ENCODE measurements at regions not wholly inside any gene's neighbourhood (a gene's known extent, or its start where the extent isn't known, plus 50 kb on each side); places are given as distances from the start of the nearest gene placed in this dataset.

- DNase-seq = no peak
Measured at GRCh38 chr16:73287859-73288405, 240.0 kb upstream of the ZFHX3 start.

- no peak for DNase-seq
Measured at GRCh38 chr16:73286346-73287267, 238.7 kb upstream of the ZFHX3 start.

- DNase-seq = no peak
Measured at GRCh38 chr16:73285436-73286201, 237.7 kb upstream of the ZFHX3 start.

GRCh38 chr16:73280388-73280787 is 232.5 kb upstream of the ZFHX3 start:
- DNase-seq = no peak

GRCh38 chr16:73279451-73279850 is 231.5 kb upstream of the ZFHX3 start:
- no peak for DNase-seq

GRCh38 chr16:73277071-73277470 is 229.1 kb upstream of the ZFHX3 start:
- DNase-seq = no peak

GRCh38 chr16:73275448-73275847 is 227.5 kb upstream of the ZFHX3 start:
- no peak for DNase-seq

- DNase-seq = no peak
Measured at GRCh38 chr16:73275024-73275423, 227.1 kb upstream of the ZFHX3 start.

GRCh38 chr16:73274140-73274539 is 226.2 kb upstream of the ZFHX3 start:
- DNase-seq = no peak

- DNase-seq = no peak
Measured at GRCh38 chr16:73268366-73268993, 220.6 kb upstream of the ZFHX3 start.

- DNase-seq = no peak
Measured at GRCh38 chr16:73265935-73266334, 218.0 kb upstream of the ZFHX3 start.

- DNase-seq = no peak
Measured at GRCh38 chr16:73265124-73265837, 217.4 kb upstream of the ZFHX3 start.

GRCh38 chr16:73262931-73263330 is 215.0 kb upstream of the ZFHX3 start:
- no peak for DNase-seq

- DNase-seq = no peak
Measured at GRCh38 chr16:73255031-73255430, 207.1 kb upstream of the ZFHX3 start.

GRCh38 chr16:73253922-73254480 is 206.1 kb upstream of the ZFHX3 start:
- no peak for DNase-seq

GRCh38 chr16:73252446-73252845 is 204.5 kb upstream of the ZFHX3 start:
- no peak for DNase-seq

GRCh38 chr16:73251608-73252007 is 203.7 kb upstream of the ZFHX3 start:
- no peak for DNase-seq

- no peak for DNase-seq
Measured at GRCh38 chr16:73248316-73248715, 200.4 kb upstream of the ZFHX3 start.

- no peak for DNase-seq
Measured at GRCh38 chr16:73240920-73241319, 193.0 kb upstream of the ZFHX3 start.

GRCh38 chr16:73237601-73238000 is 189.7 kb upstream of the ZFHX3 start:
- no peak for DNase-seq

- no peak for DNase-seq
Measured at GRCh38 chr16:73234496-73234895, 186.6 kb upstream of the ZFHX3 start.

- no peak for DNase-seq
Measured at GRCh38 chr16:73233846-73234424, 186.0 kb upstream of the ZFHX3 start.
